OCI-M2 (cell line): ENCODE measurements at regions not wholly inside any gene's neighbourhood (a gene's known extent, or its start where the extent isn't known, plus 50 kb on each side); places are given as distances from the start of the nearest gene placed in this dataset.

ENCODE experiments used
- DNase-seq: peaks from one replicate; lab custom pipeline; 2025; ENCODE audit not compliant: unreplicated experiment; lab: John Stamatoyannopoulos, UW

DNA sequence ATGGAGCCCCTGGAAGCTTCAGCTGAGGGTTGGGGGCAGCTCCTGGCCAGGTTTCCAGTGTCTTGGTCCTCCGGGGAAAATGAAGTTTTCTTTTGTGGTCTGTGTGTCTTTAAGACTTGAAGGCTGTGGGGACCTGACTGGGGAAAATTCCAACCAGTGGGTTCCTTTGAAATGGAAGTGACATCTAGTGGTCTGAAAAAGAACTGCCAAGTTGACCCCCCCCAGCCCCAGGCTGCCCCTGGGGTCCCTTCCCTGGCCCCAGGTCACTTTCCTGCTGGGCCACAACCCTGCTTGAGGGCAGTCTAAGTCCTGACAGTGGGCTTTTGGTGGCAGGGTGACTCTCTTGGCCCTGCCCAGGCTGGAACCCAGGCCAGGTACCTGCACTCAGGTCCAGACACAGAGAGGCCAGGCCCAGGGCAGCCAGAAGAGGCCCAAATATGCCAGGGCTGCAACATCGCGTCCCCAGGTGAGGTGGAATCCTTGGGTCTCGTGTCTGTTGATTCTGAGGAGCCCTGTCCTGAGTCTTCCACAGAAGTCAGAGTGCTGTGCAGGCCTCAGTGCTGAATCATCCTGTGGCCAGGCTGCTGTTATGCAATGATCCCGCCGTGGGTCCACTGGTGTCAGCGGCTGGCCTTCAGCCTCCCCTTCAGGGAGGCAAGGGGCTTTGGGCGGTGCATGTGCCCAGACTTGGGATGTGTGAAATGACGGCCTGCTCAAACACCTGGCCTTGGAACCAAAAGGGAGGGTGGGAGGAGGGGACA, 68.4 kb downstream of the VEGFA start:
- DNase-seq = no peak

DNA sequence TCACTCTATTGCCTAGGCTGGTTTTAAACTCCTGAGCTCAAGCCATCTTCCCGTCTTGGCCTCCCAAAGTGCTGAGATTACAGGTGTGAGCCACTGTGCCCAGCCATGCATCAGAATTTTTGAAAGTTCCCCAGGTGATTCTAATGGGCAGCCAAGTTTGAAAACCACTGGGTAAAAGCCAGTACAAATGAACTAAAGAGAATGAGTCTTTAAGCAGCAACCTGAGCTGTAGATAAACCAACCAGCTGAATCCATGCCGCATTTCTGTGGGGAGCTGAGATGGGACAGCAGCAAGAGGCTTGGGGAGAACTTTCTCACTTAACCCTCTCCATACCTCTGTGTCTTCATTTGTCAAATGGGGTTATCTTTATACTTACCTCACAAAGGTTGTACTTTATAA, 67.5 kb downstream of the VEGFA start:
- DNase-seq = no peak

DNA sequence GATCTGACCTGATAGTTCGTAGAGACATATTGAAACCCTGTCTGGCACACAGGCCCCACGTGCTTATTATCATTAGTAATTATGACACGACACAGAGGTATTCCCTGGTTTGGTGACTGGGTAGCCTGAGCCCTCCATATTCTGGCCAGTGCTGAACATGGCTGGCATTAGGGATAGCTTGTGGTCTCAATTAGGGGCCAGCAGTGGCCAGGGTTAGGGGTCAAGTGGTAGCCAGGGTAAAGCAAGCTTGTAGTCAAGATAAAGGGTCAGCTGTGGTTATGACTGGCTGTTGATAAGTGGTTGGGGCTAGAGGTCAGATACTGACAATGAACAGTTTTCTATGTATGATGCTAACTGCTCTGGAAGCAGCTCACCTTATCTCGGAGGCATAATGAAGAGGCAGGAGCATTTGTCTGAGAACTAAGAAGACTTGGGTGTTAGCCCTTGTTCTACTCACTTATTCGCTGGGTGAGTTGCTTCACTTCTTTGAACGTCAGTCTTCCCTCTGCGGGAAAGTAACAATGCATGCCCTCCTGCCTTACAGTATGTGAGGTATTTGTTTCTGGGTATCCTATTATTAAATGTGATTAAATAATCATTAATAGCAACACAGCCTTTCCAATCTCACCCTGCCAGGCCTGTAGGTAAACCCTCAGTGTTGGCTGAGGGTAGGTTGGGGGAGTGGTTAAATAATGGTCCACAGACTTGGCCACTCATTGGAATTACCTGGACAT, 66.7 kb downstream of the VEGFA start:
- DNase-seq = no peak
